ENCODE measurements at regions not wholly inside any gene's neighbourhood (a gene's known extent, or its start where the extent isn't known, plus 50 kb on each side); places are given as distances from the start of the nearest gene placed in this dataset.
"Not testable (repeated sequence)": the region's sequence is repeated elsewhere in the genome, so short reads cannot be mapped to it uniquely, and the experiment has no call there.

GRCh38 chr9:32004431-32005076, 379.9 kb upstream of the ACO1 start:
- DNase-seq = no peak

DNA sequence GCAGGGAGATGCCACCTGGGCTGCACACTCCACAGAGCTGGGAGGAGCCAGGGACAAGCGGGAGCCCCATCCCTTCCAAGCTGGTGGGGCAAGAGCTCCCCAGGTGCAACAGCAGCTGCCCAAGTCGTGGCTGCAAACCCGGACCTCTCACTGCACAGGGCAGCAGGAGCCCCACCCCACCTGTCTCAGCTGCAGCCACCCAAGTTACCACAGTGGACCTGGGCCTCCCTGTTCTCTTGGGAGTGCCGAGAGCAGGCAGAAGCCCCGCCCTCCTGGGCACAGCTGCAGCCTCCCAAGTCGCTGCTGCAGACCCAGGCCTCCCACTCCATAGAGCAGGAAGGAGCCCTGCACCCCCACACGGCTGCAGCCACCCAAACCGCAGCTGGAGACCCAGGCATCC, 374.1 kb upstream of the ACO1 start:
- no peak for DNase-seq

DNA sequence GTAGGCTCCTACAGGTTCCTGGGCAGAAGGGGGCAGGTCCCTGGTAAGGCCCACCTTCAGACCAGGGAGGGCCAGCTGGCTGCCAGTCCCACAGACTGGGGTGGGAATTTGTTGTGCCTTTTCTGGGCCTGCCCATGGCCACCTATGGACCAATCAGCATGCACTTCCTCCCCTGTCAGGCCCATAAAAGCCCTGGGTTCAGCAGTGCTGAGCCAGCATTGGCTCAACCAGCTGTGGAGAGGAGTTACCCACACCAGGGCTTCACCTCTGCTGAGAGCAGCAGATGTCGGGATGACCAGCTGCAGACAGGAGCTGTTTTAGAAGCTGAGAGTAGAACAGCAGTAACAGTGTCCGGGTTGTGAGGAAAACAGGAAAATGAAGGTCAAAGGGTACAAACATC, 373.4 kb upstream of the ACO1 start:
- no peak for DNase-seq

- no peak for DNase-seq
Observed at GRCh38 chr9:32015795-32016194, 368.6 kb upstream of the ACO1 start.

DNA sequence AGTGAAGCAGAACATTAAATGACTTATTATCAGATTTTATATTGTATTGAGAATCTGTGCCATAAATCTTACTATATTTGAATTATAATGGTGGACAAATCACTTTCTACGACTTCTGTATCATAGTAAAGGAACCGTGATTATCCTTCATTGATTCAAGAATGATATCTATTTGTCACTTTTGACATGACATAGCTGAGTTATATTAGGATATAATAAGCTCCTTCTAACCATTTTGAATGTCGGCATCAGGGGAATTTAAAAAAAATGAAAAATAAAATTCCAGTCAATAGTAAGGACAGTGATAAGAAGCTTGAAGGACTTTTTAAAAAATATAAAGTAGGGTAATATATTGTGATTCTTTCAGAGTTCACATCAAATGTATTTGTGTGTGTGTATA, 338.9 kb upstream of the ACO1 start:
- DNase-seq = no peak

- no peak for DNase-seq
Observed at GRCh38 chr9:32067261-32067660, 317.2 kb upstream of the ACO1 start.

DNA sequence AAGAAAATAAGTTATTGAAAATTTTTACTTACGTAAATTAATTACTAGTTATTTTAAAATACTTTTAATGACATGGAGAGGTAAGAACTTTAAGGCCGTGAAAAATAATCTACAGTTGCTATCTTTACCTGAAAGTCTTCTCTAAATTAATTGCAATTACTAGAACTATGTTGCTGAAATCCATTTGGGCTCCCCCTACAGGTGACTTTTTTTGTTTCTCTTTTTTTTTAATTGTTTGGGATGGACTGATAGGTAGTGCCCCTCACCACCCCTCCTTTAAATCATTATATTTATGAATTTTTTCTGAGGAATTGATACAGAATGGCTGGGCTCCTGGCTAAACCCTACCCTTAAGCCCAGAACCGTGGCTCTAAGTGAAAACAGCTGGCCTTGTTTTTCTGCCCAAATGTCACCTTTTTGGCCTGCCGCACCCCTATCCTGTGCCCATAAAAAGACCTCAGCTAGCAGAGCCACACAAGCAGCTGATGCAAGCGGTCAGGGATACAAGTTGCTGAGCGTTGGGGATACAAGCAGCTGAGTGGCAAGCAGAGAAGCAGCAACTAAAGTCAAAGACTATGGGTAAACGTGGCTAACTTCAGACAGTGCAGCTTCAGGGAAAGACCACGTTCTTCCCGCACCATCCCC, 315.2 kb upstream of the ACO1 start:
- DNase-seq = no peak

DNA sequence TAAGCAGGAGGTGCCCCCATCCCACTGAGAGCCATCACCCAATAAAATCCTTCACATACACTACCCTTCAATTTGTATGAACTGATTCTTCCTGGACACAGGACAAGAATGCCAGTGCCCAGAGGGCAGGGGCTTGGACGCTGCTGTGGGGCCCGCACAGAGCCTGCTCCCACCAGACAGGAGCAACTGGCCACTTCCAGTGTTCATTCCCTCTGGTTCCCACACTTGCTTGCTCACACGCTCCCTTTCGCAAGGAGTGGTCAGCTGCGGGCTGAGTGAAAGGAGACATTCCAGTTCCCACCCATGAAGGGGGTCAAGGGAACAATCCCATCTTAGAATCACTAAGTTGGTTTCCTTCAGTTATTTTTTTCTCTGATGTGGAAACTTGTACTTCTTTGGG, 314.5 kb upstream of the ACO1 start:
- no peak for DNase-seq

- no peak for DNase-seq
Observed at GRCh38 chr9:32072570-32072969, 311.9 kb upstream of the ACO1 start.

DNA sequence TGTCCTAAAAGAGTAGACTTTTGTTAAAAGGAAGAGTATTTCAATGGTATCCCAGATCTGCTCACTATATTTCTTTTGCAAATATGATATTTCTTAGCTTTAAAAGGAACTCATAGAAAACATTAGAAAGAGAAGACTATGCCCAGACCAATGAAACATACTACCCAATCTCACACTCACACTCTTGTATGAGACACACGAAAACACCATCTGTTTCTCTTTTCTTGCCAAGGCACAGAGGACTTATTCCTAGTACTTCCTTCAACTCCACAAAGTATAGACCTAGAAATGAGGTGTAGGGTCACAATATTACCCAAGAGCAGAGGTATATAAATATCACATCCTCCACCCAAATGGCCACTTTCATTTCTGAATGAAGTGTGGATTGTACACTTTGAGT, 292.4 kb upstream of the ACO1 start:
- DNase-seq = no peak

DNA sequence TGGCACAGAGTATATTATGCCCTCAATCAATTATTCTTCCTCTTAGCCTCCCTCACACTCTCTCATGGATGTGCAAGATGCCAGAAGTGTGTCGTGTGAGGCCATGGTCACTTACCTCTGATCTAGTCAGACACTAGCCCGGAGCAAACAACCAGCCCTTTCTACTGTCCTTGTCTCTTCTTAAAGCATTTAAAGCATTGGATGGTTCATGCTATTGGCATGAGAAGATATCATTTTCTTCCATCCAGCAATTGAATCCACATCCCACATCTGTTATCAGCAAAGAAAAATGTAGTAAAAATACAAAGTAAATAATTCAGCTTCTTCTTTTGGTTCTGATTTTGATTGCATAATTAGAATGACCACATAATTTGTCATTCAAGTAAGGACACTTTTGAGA, 267.2 kb upstream of the ACO1 start:
- no peak for DNase-seq

DNA sequence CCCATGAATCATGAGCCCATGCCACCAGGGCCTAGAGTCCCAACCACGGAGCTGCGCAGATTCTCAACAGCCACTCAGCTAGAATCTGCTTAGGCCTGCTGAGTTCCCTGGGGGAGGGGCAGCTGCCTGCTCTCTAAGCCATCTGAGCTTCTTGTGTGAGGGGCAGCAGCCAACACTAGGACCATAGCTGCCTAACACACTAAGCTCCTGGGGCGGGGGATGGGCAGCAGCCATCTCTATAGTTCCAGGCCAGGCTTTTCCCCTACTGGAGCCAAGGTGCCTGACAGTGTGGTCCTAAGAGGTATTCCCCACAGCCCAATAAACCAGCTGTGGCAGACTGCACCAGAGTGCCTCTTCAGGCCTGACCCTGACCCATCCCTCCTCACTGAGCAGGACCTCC, 255.9 kb upstream of the ACO1 start:
- peak; percentile 8 for DNase-seq

DNA sequence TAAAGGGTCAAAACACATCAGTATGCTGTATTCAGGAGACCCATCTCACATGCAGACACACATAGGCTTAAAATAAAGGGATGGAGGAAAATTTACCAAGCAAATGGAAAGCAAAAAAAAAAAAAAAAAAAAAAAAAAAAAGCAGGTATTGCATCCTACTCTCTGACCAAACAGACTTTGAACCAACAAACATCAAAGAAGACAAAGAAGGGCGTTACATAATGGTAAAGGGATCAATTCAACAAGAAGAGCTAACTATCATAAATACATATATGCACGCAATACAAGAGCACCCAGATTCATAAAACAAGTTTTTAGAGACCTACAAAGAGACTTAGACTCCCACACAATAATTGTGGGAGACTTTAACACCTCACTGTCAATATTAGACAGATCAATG, 253.7 kb upstream of the ACO1 start:
- DNase-seq = not testable (repeated sequence)

DNA sequence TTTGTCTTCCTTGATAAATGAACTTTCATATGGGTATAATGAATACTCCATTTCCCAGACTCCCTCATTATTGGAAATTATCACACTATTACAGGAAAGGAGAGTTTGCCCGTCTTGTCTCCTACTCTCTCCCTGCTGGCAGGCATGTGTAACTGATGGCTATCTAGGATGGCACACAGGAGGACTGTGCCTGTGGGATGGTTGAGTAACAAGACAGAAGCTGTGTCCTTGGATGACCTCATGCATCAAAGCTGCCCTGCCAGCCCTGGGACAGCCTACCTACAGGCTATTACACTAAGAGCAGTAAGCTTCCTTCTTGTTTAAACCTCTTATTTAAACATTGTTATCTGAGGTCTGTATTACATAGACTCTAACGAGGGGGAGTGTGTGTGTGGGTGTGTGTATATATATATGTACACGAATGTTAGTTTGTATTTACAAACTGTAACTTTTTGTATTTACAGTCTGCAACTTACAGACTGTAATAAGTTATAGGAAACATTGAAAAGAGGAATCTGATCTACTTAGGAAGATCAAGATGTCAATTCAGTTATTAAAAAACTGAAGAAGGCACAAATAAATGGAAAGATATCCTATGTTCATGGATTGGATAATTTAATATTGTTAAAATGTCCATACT, 247.6 kb upstream of the ACO1 start:
- DNase-seq = no peak

GRCh38 chr9:32142074-32142473, 242.4 kb upstream of the ACO1 start:
- DNase-seq = no peak

DNA sequence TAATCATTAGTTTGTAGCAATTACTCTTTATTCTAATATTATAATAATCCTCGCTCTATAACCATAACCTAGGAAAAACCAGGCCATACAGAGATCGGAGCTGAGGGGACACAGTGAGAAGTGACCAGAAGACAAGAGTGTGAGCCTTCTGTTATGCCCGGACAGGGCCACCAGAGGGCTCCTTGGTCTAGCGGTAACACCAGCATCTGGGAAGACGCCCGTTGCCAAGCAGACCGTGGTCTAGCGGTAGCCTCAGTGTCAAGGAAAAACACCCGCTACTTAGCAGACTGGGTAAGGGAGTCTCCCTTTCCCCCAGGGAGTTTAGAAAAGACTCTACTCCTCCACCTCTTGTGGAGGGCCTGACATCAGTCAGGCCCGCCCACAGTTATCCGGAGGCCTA, 235.9 kb upstream of the ACO1 start:
- DNase-seq = not testable (repeated sequence)

DNA sequence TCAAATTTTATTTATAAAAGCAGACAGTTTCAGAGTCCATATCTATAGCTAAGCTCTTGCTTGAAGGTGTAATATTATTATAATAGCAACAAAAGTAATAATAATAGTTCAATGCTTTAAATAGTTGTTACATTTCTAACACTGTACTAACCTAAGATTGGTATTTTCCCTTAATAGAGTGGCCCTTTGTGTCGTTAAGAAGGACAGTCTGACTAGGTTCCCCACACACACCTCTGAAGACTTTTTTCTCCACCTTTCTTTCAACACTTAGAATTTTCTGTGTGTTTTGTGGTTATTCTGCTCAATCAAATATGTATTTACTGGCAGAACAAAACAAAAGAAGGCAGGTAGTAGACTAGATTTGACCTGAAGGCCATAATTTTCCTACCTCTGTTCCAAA, 223.2 kb upstream of the ACO1 start:
- no peak for DNase-seq

DNA sequence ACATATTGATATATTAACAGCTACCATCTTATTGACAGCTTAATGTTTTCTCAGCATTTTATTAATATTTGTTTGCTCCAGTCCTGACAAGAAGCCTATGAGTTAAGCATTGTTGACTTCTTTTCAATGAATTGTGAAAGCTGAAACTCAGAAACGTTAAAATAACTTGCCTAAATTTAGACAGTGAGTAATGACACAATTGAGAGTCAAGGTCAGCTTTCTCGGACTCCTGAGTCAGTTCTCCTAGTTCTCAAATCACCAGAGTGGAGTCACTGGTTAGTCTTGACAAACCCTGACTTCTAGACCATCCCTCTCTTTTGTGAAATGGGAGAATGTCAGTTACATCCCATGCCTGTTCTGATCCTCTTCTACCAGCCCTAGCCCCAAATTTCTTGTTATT, 222.7 kb upstream of the ACO1 start:
- DNase-seq = no peak

DNA sequence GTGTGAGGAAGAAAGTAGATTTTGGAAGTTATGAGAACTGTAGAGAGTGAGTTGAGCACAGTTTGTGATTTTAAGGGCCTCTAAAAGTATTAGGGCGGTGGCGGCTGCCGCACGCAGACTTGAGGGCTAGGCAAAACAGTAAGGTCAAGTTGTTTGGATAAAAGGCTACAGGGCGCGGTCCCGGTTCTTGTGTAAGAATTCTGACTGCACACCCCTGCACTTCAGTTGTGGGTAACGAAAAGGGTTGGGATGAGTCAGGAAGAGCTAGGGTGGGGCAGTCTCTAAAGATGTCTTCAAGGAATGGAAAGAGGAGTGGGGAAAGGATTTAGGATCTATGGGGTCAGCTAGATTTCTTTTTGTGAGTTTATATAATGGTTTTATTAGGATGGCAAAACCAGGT, 218.1 kb upstream of the ACO1 start:
- not testable (repeated sequence) for DNase-seq

DNA sequence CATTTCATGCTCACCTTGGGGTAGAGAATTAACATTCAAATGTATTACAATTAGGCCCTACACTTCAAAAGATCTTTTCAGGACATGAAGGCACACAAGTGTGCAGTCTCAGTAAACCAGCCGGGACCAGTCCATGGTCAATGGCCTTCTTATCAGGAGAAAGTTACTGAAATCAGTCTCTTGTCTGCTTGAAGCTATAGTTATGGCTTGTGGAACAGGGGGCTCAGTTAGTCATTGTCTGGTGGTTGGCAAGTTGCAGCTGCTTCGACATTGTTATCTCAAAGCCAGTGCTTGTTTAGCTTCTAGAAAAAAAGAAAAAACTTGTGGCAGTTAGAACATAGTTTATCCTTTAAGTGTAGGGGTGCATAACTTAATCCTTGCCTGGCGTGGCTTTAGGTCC, 213.1 kb upstream of the ACO1 start:
- DNase-seq = no peak

- no peak for DNase-seq
Observed at GRCh38 chr9:32172256-32172655, 212.2 kb upstream of the ACO1 start.

DNA sequence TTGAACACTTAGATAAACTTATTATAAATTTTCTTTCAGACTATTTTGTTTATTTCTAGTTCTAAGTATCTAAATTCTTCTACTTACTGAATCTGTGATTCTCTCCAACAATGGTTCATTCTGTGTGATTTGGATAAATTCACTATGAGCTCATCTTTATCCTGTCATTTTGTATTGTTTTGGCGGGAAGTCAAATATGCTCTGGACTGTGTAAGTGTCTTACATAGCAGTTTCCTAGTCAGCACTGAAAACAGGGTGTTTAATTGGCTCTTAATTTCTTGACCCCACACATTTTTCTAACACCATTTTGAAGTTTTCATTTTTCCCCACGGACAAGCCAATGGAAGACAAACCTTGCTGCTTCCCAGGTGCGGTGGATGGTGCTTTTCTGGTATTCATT, 207.0 kb upstream of the ACO1 start:
- no peak for DNase-seq

GRCh38 chr9:32180597-32180996, 203.8 kb upstream of the ACO1 start:
- no peak for DNase-seq

DNA sequence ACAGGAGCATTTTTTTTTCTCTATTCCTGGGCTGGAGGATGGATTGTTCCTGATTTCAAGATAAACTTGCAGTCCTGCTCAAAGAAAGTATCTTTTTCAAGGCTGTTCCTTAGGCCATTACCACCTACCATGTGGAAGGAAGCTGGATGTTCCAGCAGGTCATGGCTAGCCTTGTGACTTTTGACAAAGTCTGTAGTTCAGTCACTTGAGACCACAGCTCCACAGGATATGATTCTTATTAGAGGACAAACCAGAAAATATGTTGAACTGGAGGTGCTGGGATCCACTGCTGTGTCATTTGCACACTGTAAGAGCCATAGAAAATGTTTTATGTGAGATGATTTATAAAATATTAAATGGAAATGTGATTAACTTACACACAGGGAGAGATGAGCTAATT, 184.2 kb upstream of the ACO1 start:
- no peak for DNase-seq

- no peak for DNase-seq
Observed at GRCh38 chr9:32200896-32201295, 183.5 kb upstream of the ACO1 start.

Measured in eye (tissue), 1 donor.